ENCODE measurements at regions not wholly inside any gene's neighbourhood (a gene's known extent, or its start where the extent isn't known, plus 50 kb on each side); places are given as distances from the start of the nearest gene placed in this dataset.

DNA sequence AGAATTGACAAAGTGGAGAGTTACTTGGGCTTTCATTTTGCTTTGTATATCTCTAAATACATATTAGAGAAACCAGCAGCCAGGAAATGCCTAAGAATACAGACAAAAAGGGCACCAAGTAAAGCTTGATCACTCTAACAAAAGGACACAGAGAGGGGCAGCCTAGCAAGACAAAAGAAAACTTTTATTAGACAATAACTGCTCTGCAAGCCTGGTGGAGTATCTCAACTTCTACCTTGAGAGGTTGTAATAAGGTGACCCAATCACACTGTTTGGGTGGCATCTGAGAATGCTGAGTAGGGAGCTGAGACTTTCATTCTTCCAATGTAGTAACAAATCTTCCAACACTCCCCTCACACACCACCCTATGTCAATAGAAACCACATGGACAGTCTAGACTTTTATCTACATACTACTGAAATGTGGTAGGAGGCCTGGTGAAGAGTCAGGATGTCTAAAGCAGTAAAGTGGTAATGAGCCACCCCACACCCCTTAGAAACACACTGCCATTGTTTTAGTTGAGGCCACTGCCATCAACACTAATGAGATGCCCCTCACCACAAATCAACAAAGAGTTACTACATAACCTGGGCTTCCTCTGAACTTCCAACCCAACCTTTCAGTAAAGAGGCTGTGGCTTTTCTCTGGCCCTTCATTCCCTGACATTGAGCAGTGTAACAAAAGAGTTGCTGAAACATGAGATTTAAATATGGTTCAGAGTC lies 726.7 kb upstream of the POU3F3 start:
- intact Hi-C loops (cut with micrococcal nuclease) = no loop called here

DNA sequence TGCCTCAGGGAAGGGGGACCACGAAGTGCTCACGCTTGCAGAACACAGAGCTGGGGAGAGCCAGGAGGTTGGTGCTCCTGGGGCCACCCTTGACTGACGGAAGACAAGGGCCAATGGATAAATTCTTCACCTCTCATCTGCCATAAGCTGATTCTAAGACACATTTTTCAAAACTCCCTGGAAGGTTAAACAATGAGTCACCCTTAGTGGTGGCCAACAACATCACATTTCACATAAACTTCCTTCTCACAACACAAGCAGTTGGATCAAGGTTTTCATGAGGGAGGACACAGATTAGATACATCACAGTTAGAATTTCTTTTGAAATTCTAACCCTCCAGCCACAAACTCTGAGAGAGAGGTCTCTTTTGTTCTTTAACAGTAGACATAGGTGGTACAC lies 713.6 kb upstream of the POU3F3 start:
- intact Hi-C loops (cut with micrococcal nuclease) = no loop called here

GRCh38 chr2:104158191-104158590 lies 695.7 kb upstream of the POU3F3 start:
- intact Hi-C loops (cut with micrococcal nuclease) = no loop called here

GRCh38 chr2:104163611-104164130 lies 690.2 kb upstream of the POU3F3 start:
- intact Hi-C loops (cut with micrococcal nuclease) = no loop called here

DNA sequence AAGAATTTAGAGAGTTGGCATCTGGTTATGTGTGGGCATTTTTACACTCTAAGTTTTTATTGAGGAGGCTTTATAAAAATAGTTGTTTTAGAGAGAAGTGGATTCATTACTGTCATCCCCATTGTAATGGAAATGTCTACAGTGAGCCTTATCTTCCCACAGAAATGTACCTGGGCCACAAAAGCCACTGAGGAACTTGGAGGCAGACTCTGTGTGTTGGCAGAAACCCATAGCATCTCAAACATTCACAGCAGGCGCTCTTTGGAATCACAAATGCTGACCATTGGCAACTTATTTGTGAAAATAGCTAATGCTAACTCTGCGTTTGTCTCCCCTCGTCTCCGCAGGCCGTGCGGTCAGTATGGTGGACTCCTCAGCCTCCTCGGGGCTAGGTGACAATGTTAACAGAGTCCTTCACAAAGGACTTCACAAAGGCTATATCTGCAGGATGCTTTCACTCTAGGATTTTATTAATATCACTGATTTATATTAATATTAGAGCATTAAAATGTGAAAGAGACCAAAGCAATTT lies 689.1 kb upstream of the POU3F3 start:
- intact Hi-C loops (cut with micrococcal nuclease) = no loop called here

GRCh38 chr2:104177179-104177578 lies 676.7 kb upstream of the POU3F3 start:
- intact Hi-C loops (cut with micrococcal nuclease) = no loop called here

GRCh38 chr2:104179644-104180043 lies 674.3 kb upstream of the POU3F3 start:
- intact Hi-C loops (cut with micrococcal nuclease) = no loop called here

DNA sequence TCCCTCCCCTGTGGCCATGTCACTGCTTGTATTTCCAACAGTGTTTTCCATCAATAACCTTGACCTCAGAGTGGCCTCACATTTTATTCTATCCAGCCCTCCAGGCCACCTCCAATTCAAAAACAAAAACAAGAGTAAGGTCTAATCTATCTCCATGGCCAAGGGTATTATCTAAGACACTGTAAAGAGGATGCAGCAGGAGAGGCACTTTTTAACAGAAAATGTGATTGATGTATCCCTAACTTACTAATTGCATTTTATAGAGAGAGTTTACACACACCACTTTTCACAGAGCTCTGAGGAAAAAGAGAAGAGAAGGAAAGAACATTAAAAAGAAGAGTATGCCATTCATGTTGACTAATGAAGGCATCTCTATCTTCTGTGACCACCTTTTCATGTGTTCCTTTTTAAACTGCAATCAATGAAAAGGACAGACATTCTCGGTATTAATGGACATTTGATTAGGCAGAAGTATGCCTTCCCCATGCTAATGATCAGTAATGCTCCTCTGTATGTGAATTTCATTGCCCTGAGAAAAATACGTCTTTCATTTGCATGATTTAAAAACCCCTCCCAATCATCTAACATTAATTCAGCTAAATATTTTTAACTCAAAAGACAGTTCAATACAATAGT lies 653.3 kb upstream of the POU3F3 start:
- intact Hi-C loops (cut with micrococcal nuclease) = no loop called here

- intact Hi-C loops (cut with micrococcal nuclease) = no loop called here
Observed at GRCh38 chr2:104213758-104214157, 640.2 kb upstream of the POU3F3 start.

GRCh38 chr2:104215269-104216161 lies 638.4 kb upstream of the POU3F3 start:
- intact Hi-C loops (cut with micrococcal nuclease) = no loop called here

DNA sequence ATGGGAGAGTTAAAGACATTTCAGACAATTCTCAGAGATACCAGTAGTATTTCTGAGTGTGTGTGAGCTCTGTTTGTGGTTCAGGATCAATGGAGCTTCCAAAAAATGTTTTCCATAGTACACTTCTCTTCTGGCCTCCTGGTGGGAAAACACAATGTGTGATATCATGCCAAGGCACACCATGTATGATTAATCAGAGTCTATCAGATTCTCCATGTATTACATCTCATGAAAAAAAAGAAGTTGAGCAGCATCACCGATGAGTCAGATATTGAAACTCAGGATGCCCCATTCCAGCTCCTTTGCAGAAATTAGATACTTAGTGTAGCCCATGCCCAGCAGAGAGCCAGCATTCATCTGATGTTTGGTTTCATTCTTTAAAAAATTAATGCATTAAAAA lies 620.3 kb upstream of the POU3F3 start:
- intact Hi-C loops (cut with micrococcal nuclease) = no loop called here

DNA sequence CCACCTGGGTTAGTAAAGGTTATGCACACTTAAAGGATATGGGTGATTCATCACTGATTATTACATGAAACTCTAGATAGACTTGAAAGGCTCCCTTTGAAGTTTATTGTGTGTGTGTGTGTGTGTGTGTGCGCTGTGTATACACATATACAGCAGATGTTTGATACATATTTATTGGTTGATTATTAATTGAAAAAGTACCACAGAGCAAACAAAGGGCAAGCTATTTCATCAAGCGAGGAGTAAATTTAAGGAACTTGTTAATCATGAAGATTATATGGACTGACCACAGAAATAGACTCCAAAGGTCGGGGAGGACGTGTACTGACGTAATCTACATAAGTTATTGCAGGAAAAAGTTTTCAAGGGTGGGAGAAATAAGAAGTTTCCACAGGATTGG lies 617.4 kb upstream of the POU3F3 start:
- intact Hi-C loops (cut with micrococcal nuclease) = no loop called here

DNA sequence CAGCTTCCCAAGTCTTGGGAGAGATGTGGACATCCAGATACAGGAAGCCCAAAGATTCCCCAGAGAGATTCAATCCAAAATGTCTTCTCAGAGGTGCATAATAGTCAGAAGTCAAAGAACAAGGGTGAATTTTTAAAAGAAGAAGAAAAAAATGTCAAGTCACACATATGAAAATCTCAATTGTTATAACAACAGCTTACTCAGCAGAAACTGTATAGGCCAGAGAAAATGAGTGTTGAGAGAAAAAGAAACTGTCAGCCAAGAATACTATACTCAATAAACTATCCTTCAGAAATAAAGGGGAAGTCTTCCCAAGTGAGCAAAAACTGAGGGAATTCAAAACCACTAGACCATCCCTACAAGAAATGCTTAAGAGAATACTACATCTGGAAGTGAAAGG lies 612.9 kb upstream of the POU3F3 start:
- intact Hi-C loops (cut with micrococcal nuclease) = no loop called here

- intact Hi-C loops (cut with micrococcal nuclease) = no loop called here
Observed at GRCh38 chr2:104249629-104250028, 604.3 kb upstream of the POU3F3 start.

- intact Hi-C loops (cut with micrococcal nuclease) = no loop called here
Observed at GRCh38 chr2:104250635-104251034, 603.3 kb upstream of the POU3F3 start.

- intact Hi-C loops (cut with micrococcal nuclease) = no loop called here
Observed at GRCh38 chr2:104254017-104254416, 599.9 kb upstream of the POU3F3 start.

DNA sequence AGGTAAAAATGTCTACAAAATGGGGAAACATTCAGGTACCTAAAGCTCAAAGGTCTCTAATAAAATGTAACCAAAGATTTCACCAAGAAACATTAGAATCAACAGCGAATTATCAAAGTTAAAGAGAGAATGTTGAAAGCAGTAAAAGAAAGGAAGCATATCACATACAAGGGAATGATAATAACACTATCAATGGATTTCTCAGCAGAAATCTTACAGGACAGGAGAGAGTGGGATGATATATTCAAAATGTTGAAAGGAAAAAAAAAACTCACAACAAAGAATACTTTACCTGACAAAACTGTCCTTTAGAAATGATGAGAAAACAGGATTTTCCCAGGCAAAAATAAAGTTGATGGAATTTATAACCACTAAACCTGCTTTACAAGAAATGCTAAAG lies 591.2 kb upstream of the POU3F3 start:
- intact Hi-C loops (cut with micrococcal nuclease) = no loop called here

- intact Hi-C loops (cut with micrococcal nuclease) = no loop called here
Observed at GRCh38 chr2:104279646-104280045, 574.3 kb upstream of the POU3F3 start.

- intact Hi-C loops (cut with micrococcal nuclease) = no loop called here
Observed at GRCh38 chr2:104280216-104280615, 573.7 kb upstream of the POU3F3 start.

- intact Hi-C loops (cut with micrococcal nuclease) = no loop called here
Observed at GRCh38 chr2:104286841-104287240, 567.1 kb upstream of the POU3F3 start.

DNA sequence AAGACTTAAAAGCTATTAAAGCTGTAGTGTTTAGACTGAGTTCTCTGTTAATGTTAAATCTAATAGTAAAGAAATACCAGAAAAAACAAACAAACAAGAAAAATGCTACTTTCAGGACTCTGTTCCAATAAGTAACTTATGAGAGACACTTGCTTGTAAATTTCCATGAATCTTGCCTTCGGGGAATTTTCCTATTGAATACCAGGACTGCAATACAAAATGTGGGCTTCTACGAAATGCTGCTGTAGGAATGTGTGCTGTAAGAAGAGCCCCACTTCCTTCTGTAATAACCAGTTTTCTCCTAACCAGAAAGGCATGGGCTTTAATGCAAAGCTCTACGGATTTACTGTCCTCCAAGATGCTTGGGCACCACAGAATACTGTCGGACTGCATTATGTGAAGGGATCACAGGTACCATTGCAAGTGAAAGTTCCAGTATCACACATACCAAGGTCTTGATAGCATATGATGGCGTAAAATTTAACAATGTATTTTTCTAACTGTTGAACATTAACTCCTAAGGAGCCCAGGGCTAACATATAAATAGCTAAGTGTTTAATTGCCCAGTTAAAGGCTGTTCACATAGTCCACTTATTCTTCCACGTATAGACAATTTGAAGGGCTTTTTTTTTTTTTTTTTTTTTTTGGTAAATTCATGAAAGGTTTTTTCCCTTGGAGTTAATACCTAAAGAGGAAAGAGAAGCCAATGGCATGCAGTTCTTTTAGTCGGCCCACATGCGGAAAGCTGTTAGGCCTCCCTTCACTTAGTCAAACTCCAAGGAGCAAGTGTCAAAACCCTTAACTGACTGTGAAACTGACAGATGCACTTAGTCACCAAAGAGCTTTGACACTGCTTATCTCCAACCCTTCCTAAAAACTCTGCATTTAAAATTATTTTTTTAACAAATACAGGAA lies 564.0 kb upstream of the POU3F3 start:
- intact Hi-C loops (cut with micrococcal nuclease) = no loop called here
